Tibial artery (tissue), 4 donors: ENCODE measurements at regions not wholly inside any gene's neighbourhood (a gene's known extent, or its start where the extent isn't known, plus 50 kb on each side); places are given as distances from the start of the nearest gene placed in this dataset.
A peak's percentile ranks its signal among the peaks of the same experiment; 100 is the strongest.

Experiments
- DNase-seq, 2 donors: peaks; one replicate each; pipeline ENCODE4 v3.0.0-alpha.2; 2019
- H3K27ac ChIP-seq, 2 donors: fragments of 200-600 bp; sonication (generic) in 1 of 2; 1 replicate in 1 of 2; 2 replicates in 1 of 2; pipeline ENCODE4 v1.5.1; 2018 to 2019; ENCODE audit warnings: mild to moderate bottlenecking in 1 of 2
- H3K27me3 ChIP-seq, 2 donors: fragments of 200-600 bp; sonication (generic) in 1 of 2; one replicate each; pipeline versions ENCODE4 v1.5.1 to v1.6.0; 2016 to 2019
- H3K36me3 ChIP-seq, 3 donors: fragments of 200-600 bp; sonication (generic) in 2 of 3; one replicate each; pipeline ENCODE4 v1.5.1; 2016 to 2019; ENCODE audit warnings: mild to moderate bottlenecking in 2 of 3
- H3K4me1 ChIP-seq, 4 donors: fragments of 200-600 bp; sonication (generic) in 2 of 4; 1 replicate in 3 of 4; 2 replicates in 1 of 4; pipeline ENCODE4 v1.5.1; 2016 to 2019
- H3K4me3 ChIP-seq, 2 donors: fragments of 200-600 bp; sonication (generic) in 1 of 2; 1 replicate in 1 of 2; 2 replicates in 1 of 2; pipeline ENCODE4 v1.5.1; 2018 to 2019; ENCODE audit warnings: mild to moderate bottlenecking in 2 of 2
- H3K9me3 ChIP-seq, 3 donors: fragments of 200-600 bp; sonication (generic) in 1 of 3; one replicate each; pipeline ENCODE4 v1.5.1; 2016 to 2019
- intact Hi-C: fragments of 100-400 bp; cut with DNase I; formaldehyde crosslinking; loops from one replicate; pipeline ENCODE4 v1.15.0; 2023; ENCODE audit warnings: low total_unique reads
- TF ChIP-seq, protein P1 (sequence below), 2 experiments: fragments of 200-600 bp in 1 of 2; fragments of 450-650 bp in 1 of 2; IDR thresholded peaks; one replicate each; pipeline ENCODE4 v1.5.1; 2017 to 2019; ENCODE audit warnings: antibody characterized with exemption in 2 of 2, mild to moderate bottlenecking in 1 of 2, moderate library complexity in 1 of 2

DNA sequence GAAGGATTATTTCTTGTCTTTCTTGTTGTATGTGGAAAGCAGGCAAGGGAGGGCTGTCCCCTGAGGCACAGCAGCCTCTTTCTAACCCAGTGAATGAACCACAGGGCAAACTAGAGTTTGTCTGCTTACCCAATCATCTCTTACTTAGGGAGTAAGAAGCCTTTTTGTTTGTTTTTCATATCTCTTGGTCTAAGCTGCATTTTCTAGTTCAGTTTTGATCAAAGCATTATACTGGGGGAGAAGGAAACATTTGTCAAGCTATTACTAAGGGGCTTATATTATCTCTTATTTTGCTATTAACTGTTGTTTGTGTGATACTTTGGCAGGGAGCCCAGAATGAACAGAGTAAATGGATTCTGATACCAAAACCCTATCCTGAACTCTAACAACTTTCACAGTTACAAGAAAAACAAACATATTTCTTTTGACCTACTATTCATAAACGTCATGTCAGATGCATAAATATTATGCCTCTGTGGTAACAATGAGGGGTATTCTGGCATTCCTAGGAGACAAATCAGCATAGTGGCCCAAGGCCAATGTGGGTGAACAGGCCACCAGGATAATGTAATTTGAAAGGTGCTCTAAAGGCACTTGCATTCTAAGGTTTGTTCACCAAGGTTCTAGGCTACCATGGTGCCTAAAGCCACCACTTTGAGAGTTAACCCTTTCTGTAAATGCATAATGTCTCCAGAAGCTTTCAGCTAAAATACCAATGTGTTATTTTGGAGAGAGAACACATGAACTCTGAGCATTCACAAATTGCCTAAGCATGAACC is 271.6 kb upstream of the ZPLD1 start:
- Histone ChIP-seq H3K27ac (peak overlapping the region; percentile 68 to 71), H3K27me3 (no peaks in the 10 kb centered on the region), H3K4me3 (no peak overlapping the region), H3K4me1 (peaks cover 0 to 28% (median 22%) of the 10 kb centered on the region in 4 donors), H3K9me3 (no peaks in the 10 kb centered on the region), H3K36me3 (no peaks in the 10 kb centered on the region)
- intact Hi-C loops: no loop called here
- DNase-seq: peak; percentile 75 to 79
- TF ChIP-seq, protein P1, sequence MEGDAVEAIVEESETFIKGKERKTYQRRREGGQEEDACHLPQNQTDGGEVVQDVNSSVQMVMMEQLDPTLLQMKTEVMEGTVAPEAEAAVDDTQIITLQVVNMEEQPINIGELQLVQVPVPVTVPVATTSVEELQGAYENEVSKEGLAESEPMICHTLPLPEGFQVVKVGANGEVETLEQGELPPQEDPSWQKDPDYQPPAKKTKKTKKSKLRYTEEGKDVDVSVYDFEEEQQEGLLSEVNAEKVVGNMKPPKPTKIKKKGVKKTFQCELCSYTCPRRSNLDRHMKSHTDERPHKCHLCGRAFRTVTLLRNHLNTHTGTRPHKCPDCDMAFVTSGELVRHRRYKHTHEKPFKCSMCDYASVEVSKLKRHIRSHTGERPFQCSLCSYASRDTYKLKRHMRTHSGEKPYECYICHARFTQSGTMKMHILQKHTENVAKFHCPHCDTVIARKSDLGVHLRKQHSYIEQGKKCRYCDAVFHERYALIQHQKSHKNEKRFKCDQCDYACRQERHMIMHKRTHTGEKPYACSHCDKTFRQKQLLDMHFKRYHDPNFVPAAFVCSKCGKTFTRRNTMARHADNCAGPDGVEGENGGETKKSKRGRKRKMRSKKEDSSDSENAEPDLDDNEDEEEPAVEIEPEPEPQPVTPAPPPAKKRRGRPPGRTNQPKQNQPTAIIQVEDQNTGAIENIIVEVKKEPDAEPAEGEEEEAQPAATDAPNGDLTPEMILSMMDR (IDR thresholded peaks at IDR 0.05): no peak

DNA sequence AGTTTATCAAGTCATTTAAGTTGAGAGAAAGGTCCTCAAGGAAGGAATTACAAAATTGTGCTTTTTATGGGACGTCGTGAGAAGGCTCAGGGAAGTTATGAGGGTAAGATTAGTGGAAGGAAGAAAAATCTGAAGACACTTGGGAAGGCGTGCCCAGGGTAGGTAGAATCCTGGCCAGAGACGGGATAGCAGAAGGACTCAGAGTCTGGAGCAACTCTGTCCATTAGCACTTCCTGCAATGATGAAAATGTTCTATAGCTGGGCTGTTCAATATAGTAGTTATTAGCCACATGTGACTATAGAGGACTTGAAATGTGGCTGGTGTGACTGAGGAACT is 271.0 kb upstream of the ZPLD1 start:
- DNase-seq: no peak
- no peaks in the 10 kb centered on the region for H3K36me3 ChIP-seq
- peaks cover 0 to 28% (median 22%) of the 10 kb centered on the region in 4 donors for H3K4me1 ChIP-seq
- intact Hi-C loops: no loop called here
- no peaks in the 10 kb centered on the region for H3K9me3 ChIP-seq
- peak overlapping the region; percentile 68 to 71 for H3K27ac ChIP-seq
- TF ChIP-seq, protein P1 (IDR thresholded peaks at IDR 0.05): no peak
- H3K4me3 ChIP-seq: no peak overlapping the region
- no peaks in the 10 kb centered on the region for H3K27me3 ChIP-seq

DNA sequence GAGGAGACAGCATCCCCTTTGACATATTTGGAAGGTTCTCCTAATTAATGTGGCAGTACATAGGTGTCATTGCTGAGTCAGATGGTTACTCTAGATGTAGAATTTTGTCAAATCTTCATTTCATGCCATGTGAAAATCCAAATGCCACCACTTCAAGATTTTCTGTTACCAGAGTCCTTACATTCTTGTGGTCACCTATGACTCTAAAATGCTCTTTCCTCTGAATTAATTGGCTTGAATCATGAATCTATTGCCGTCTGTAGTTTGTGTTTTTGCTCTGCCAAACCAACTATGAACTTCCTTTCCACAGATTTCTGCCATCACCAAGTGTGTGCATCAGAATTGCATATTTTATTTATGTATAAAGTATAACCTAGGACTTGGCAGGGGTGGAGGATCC is 269.4 kb upstream of the ZPLD1 start:
- no peaks in the 10 kb centered on the region for H3K36me3 ChIP-seq
- H3K27ac ChIP-seq: no peak overlapping the region
- TF ChIP-seq, protein P1 (IDR thresholded peaks at IDR 0.05): no peak
- intact Hi-C loops: no loop called here
- H3K4me1 ChIP-seq: peaks cover 0 to 28% (median 22%) of the 10 kb centered on the region in 4 donors
- no peak overlapping the region for H3K4me3 ChIP-seq
- H3K9me3 ChIP-seq: no peaks in the 10 kb centered on the region
- H3K27me3 ChIP-seq: no peaks in the 10 kb centered on the region
- no peak for DNase-seq

DNA sequence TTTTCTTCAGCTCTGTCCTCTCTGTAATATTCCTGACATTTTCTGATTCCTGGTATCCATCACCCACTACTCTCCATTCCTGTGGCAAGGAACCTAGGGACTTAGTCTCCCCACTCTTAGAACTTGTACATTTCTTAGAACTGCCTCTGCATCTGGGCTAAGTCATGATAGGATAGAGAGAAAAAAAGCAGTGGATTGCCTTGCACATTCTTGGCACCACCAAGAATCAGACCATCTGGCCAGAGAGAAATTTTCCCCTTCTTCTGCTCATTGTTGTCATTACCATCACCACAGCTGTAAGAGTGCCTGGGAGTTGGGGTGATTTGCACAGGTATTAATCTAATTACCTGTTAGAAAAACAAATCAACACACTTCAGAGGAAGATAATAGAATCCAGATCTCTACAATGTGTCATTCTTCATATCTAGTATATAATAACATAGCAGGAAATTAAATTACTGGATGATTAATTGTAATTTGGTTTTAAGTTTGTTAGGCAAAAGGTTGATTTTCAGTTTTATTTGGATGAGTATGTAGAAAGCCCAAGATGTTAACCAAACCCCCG is 264.8 kb upstream of the ZPLD1 start:
- Histone ChIP-seq H3K4me1 (peaks cover 0 to 15% (median 4%) of the 10 kb centered on the region in 4 donors), H3K27me3 (no peaks in the 10 kb centered on the region), H3K27ac (no peak overlapping the region), H3K9me3 (no peaks in the 10 kb centered on the region), H3K4me3 (no peak overlapping the region), H3K36me3 (no peaks in the 10 kb centered on the region)
- no peak for DNase-seq
- TF ChIP-seq, protein P1 (IDR thresholded peaks at IDR 0.05): no peak
- intact Hi-C loops: no loop called here

DNA sequence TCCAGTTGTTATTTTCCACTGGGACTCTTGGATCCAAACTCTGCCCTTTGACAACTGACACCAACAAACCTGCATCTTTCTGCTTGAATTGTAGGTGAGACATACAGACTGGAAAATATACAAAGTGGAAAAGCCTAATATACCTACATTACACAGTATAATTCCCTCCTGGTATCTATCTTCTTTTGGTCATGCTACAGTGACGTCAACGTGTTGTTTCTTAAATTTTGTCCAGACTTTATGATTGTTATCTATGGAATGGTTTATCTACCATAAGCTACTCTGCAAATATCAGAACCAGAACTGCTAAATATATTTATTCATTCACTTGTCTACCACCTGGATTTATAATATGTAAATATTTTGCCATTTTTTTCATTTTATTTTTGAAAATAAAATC is 264.3 kb upstream of the ZPLD1 start:
- no peak overlapping the region for H3K27ac ChIP-seq

More for the DNA sequence above, 264.3 kb upstream of the ZPLD1 start:
- H3K4me1 ChIP-seq: peaks cover 0 to 20% (median 7%) of the 10 kb centered on the region in 4 donors
- no peaks in the 10 kb centered on the region for H3K9me3 ChIP-seq
- TF ChIP-seq, protein P1 (IDR thresholded peaks at IDR 0.05): no peak
- H3K4me3 ChIP-seq: no peak overlapping the region
- no peaks in the 10 kb centered on the region for H3K36me3 ChIP-seq
- DNase-seq: no peak
- H3K27me3 ChIP-seq: no peaks in the 10 kb centered on the region
- intact Hi-C loops: no loop called here
